Liver (tissue), 8 donors: ENCODE measurements at regions not wholly inside any gene's neighbourhood (a gene's known extent, or its start where the extent isn't known, plus 50 kb on each side); places are given as distances from the start of the nearest gene placed in this dataset.

Experiments used
- DNase-seq: peaks from one replicate; pipeline ENCODE4 v3.0.0-alpha.2; 2017; ENCODE audit warnings: low spot score
- H3K27ac ChIP-seq, 2 donors: one replicate each; pipeline ENCODE4 v1.7.0; 2013; ENCODE audit warnings: inconsistent platforms in 2 of 2, low read length in 2 of 2, control low read depth in 1 of 2, low read depth in 1 of 2, mild to moderate bottlenecking in 1 of 2
- H3K27me3 ChIP-seq, 4 donors: one replicate each; pipeline versions ENCODE4 v1.6.1 to v1.7.0; 2013; ENCODE audit warnings: low read length in 3 of 4, inconsistent platforms in 1 of 4, mild to moderate bottlenecking in 1 of 4, moderate library complexity in 1 of 4; ENCODE audit not compliant: control insufficient read depth in 4 of 4, insufficient read depth in 4 of 4
- H3K36me3 ChIP-seq, 4 donors: one replicate each; pipeline versions ENCODE4 v1.6.1 to v1.7.0; 2013; ENCODE audit warnings: low read length in 3 of 4, mild to moderate bottlenecking in 3 of 4, low read depth in 1 of 4, moderate library complexity in 1 of 4; ENCODE audit not compliant: control insufficient read depth in 4 of 4, insufficient read depth in 3 of 4
- H3K4me1 ChIP-seq, 4 donors: one replicate each; pipeline versions ENCODE4 v1.6.1 to v1.7.0; 2013; ENCODE audit warnings: low read length in 3 of 4, mild to moderate bottlenecking in 3 of 4, moderate library complexity in 1 of 4; ENCODE audit not compliant: control insufficient read depth in 4 of 4, insufficient read depth in 4 of 4
- H3K4me3 ChIP-seq, 3 donors: one replicate each; pipeline versions ENCODE4 v1.6.1 to v1.7.0; 2013; ENCODE audit warnings: low read length in 3 of 3, control low read depth in 1 of 3, low read depth in 1 of 3, mild to moderate bottlenecking in 1 of 3
- H3K9ac ChIP-seq, 2 donors: one replicate each; pipeline ENCODE4 v1.7.0; 2013; ENCODE audit warnings: low read length in 2 of 2, mild to moderate bottlenecking in 2 of 2, moderate library complexity in 2 of 2, control low read depth in 1 of 2, low read depth in 1 of 2
- H3K9me3 ChIP-seq, 4 donors: one replicate each; pipeline versions ENCODE4 v1.6.1 to v1.7.0; 2013; ENCODE audit warnings: low read length in 3 of 4; ENCODE audit not compliant: control insufficient read depth in 4 of 4
- ATF3 ChIP-seq: IDR thresholded peaks from 2 replicates; pipeline ENCODE4 v1.6.1; 2016; ENCODE audit warnings: antibody characterized with exemption
- CTCF ChIP-seq: fragments of 150-350 bp; IDR thresholded peaks from 2 replicates; pipeline ENCODE4 v1.5.1; 2017; ENCODE audit warnings: improper control_type of control experiment, low read depth, low read length; ENCODE audit not compliant: missing input control
- EGR1 ChIP-seq, 2 donors: IDR thresholded peaks; 2 replicates each; pipeline ENCODE4 v1.6.1; 2016 to 2018; ENCODE audit warnings: antibody characterized with exemption in 2 of 2, low read depth in 2 of 2
- FOXA1 ChIP-seq: IDR thresholded peaks from 2 replicates; pipeline ENCODE4 v1.6.1; 2016; ENCODE audit warnings: antibody characterized with exemption
- FOXA2 ChIP-seq: IDR thresholded peaks from 2 replicates; pipeline ENCODE4 v1.6.1; 2016; ENCODE audit warnings: antibody characterized with exemption
- GABPA ChIP-seq, 2 donors: IDR thresholded peaks in 1 of 2; conservative IDR thresholded peaks in 1 of 2; 2 replicates each; pipeline ENCODE4 v1.6.1; 2016; ENCODE audit warnings: antibody characterized with exemption in 2 of 2, mild to moderate bottlenecking in 1 of 2, moderate library complexity in 1 of 2
- HNF4G ChIP-seq: IDR thresholded peaks from 2 replicates; pipeline ENCODE4 v1.6.1; 2016; ENCODE audit warnings: antibody characterized with exemption
- JUND ChIP-seq, 2 donors: IDR thresholded peaks; 2 replicates each; pipeline ENCODE4 v1.6.1; 2016; ENCODE audit warnings: antibody characterized with exemption in 2 of 2
- MAX ChIP-seq: IDR thresholded peaks from 2 replicates; pipeline ENCODE4 v1.6.1; 2016; ENCODE audit warnings: antibody characterized with exemption
- NR2F2 ChIP-seq: IDR thresholded peaks from 2 replicates; pipeline ENCODE4 v1.6.1; 2016; ENCODE audit warnings: antibody characterized with exemption
- REST ChIP-seq: IDR thresholded peaks from 2 replicates; pipeline ENCODE4 v1.6.1; 2016; ENCODE audit warnings: antibody characterized with exemption, mild to moderate bottlenecking
- SP1 ChIP-seq: IDR thresholded peaks from 2 replicates; pipeline ENCODE4 v1.6.1; 2018; ENCODE audit warnings: antibody characterized with exemption, mild to moderate bottlenecking
- TAF1 ChIP-seq: conservative IDR thresholded peaks from 2 replicates; pipeline ENCODE4 v1.6.1; 2016; ENCODE audit warnings: antibody characterized with exemption, mild to moderate bottlenecking
- YY1 ChIP-seq: IDR thresholded peaks from 2 replicates; pipeline ENCODE4 v1.6.1; 2016; ENCODE audit warnings: antibody characterized with exemption, mild to moderate bottlenecking
- ZBTB33 ChIP-seq: IDR thresholded peaks from 2 replicates; pipeline ENCODE4 v1.6.1; 2016; ENCODE audit warnings: antibody characterized with exemption
- WGBS: extraction: QIAGEN DNeasy Blood & Tissue Kit; methylation state at CpG from one replicate; pipeline ENCODE4 v1.1.7; 2013; 5-methylcytosine and 5-hydroxymethylcytosine counted together
- donor health status: healthy.
- donor health status: healthy.
- donor health status: healthy.
- donor health status: healthy.
- donor health status: healthy.

- Histone ChIP-seq H3K4me3 (no peak overlapping the region), H3K27ac (no peak overlapping the region), H3K27me3 (peaks cover 0 to 5% (median under 1%) of the 10 kb centered on the region in 4 donors), H3K9me3 (no peaks in the 10 kb centered on the region), H3K4me1 (no peaks in the 10 kb centered on the region), H3K36me3 (no peaks in the 10 kb centered on the region), H3K9ac (no peak overlapping the region)
- WGBS, result 74% methylated on average over 4 of the region's 4 CpGs
- no peak for TF ChIP-seq FOXA2
- TF ChIP-seq GABPA (IDR thresholded peaks at IDR 0.05 in 1 of 2, conservative IDR thresholded peaks at IDR 0.05 in 1 of 2), result no peak
- TF ChIP-seq JUND (IDR thresholded peaks at IDR 0.05), result no peak
- TF ChIP-seq MAX, result no peak
- TF ChIP-seq ZBTB33, result no peak
- no peak for TF ChIP-seq ATF3
- no peak for TF ChIP-seq REST
- TF ChIP-seq SP1, result no peak
- TF ChIP-seq NR2F2, result no peak
- no peak for TF ChIP-seq EGR1 (IDR thresholded peaks at IDR 0.05; ENCODE audit: low read depth in 2 of 2)
- no peak for TF ChIP-seq TAF1
- no peak for TF ChIP-seq FOXA1
- DNase-seq, result no peak
These were observed 55.8 kb upstream of the SLC6A6 start for GRCh38 chr3:14346642-14347041.

GRCh38 chr3:14347110-14347509 lies 55.3 kb upstream of the SLC6A6 start:
- TF ChIP-seq ZBTB33 (no peak), HNF4G (no peak), CTCF (no peak), NR2F2 (no peak), YY1 (no peak), SP1 (no peak), REST (no peak), JUND (IDR thresholded peaks at IDR 0.05) (no peak)
- Histone ChIP-seq H3K9ac (no peak overlapping the region), H3K27me3 (peaks cover 0 to 8% (median 1%) of the 10 kb centered on the region in 4 donors), H3K9me3 (no peaks in the 10 kb centered on the region), H3K4me1 (no peaks in the 10 kb centered on the region), H3K36me3 (no peaks in the 10 kb centered on the region), H3K27ac (no peak overlapping the region), H3K4me3 (no peak overlapping the region)
- no peak for DNase-seq
- 80% methylated on average over 7 of the region's 7 CpGs for WGBS
